Thoracic aorta (tissue), 2 donors: ENCODE measurements at regions not wholly inside any gene's neighbourhood (a gene's known extent, or its start where the extent isn't known, plus 50 kb on each side); places are given as distances from the start of the nearest gene placed in this dataset.

Experiments used
- ATAC-seq: fragments of 150-250 bp; one replicate; pipeline ENCODE4 v1.8.0; 2017; ENCODE audit warnings: low read depth; ENCODE audit not compliant: insufficient number of reproducible peaks, low FRiP score
- DNase-seq: peaks from one replicate; pipeline ENCODE4 v3.0.0-alpha.2; 2020; ENCODE audit warnings: low spot score
- H3K27ac ChIP-seq, 2 donors: fragments of 200-600 bp; sonication (generic); 1 replicate in 1 of 2; 2 replicates in 1 of 2; pipeline ENCODE4 v1.5.1; 2016; ENCODE audit warnings: mild to moderate bottlenecking in 2 of 2, moderate library complexity in 2 of 2
- H3K27me3 ChIP-seq: fragments of 200-600 bp; sonication (generic); replicated peaks from 2 replicates; pipeline ENCODE4 v1.6.0; 2016; ENCODE audit warnings: mild to moderate bottlenecking; ENCODE audit not compliant: insufficient read depth
- H3K36me3 ChIP-seq: fragments of 200-600 bp; sonication (generic); one replicate; pipeline ENCODE4 v1.5.1; 2016
- H3K4me1 ChIP-seq, 2 donors: fragments of 200-600 bp; sonication (generic); 1 replicate in 1 of 2; 2 replicates in 1 of 2; pipeline versions ENCODE4 v1.5.1 to v1.6.0; 2016; ENCODE audit warnings: low read depth in 2 of 2, mild to moderate bottlenecking in 1 of 2; ENCODE audit not compliant: control insufficient read depth in 1 of 2
- H3K4me3 ChIP-seq: fragments of 200-600 bp; sonication (generic); 2 replicates; pipeline ENCODE4 v1.5.1; 2016; ENCODE audit warnings: mild to moderate bottlenecking
- H3K9me3 ChIP-seq: fragments of 200-600 bp; sonication (generic); 2 replicates; pipeline ENCODE4 v1.5.1; 2016
- TF ChIP-seq, protein P1 (sequence below): fragments of 200-600 bp; sonication (generic); IDR thresholded peaks from one replicate; pipeline ENCODE4 v1.5.1; 2019; ENCODE audit warnings: antibody characterized with exemption

DNA sequence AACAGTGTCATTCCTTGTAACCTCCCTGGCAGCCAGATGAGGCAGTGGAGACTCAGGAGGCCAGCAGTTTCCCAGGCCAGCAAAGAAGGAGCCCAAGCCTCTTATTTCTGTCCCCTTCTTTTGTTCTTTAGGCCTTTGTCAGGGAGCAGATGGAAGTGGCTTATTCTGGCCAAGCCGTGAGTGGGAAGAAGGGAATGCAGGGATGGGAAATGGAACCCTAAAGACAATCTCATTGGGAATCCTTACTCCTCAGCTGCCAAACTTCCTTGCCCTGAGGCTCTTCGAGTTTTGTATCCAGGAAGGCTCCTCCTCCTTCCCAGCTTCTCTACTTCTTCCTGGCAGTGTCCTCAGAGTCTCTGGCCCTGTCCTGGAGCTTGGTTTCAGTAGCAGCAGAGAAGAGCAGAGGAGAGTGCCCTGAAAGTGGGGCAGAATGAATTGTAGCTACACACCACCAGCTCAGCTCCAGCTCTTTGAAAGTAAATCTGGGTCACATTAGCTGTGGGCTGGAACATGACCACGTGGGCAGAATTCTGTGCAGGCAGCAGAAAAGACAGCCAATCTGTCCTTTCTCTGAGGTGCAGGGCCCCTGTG lies 63.9 kb downstream of the NDUFS5 start:
- DNase-seq (no peak), ATAC-seq (no peak)
- Histone ChIP-seq H3K36me3 (no peaks in the 10 kb centered on the region), H3K27me3 (no peaks in the 10 kb centered on the region), H3K27ac (peak overlapping the region in 1 of 2 donors; percentile 2), H3K4me3 (no peak overlapping the region), H3K9me3 (no peaks in the 10 kb centered on the region), H3K4me1 (peaks cover 9 to 33% of the 10 kb centered on the region in 2 donors)
- TF ChIP-seq, protein P1, sequence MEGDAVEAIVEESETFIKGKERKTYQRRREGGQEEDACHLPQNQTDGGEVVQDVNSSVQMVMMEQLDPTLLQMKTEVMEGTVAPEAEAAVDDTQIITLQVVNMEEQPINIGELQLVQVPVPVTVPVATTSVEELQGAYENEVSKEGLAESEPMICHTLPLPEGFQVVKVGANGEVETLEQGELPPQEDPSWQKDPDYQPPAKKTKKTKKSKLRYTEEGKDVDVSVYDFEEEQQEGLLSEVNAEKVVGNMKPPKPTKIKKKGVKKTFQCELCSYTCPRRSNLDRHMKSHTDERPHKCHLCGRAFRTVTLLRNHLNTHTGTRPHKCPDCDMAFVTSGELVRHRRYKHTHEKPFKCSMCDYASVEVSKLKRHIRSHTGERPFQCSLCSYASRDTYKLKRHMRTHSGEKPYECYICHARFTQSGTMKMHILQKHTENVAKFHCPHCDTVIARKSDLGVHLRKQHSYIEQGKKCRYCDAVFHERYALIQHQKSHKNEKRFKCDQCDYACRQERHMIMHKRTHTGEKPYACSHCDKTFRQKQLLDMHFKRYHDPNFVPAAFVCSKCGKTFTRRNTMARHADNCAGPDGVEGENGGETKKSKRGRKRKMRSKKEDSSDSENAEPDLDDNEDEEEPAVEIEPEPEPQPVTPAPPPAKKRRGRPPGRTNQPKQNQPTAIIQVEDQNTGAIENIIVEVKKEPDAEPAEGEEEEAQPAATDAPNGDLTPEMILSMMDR = no peak

GRCh38 chr1:39090757-39091380 lies 64.7 kb downstream of the NDUFS5 start:
- Histone ChIP-seq H3K4me1 (peaks cover 9 to 32% of the 10 kb centered on the region in 2 donors), H3K27me3 (no peaks in the 10 kb centered on the region), H3K9me3 (no peaks in the 10 kb centered on the region), H3K27ac (no peak overlapping the region), H3K4me3 (no peak overlapping the region), H3K36me3 (no peaks in the 10 kb centered on the region)
- TF ChIP-seq, protein P1 = no peak
- ATAC-seq (no peak), DNase-seq (no peak)

GRCh38 chr1:39091845-39092645 lies 65.9 kb downstream of the NDUFS5 start:
- no peak overlapping the region for H3K27ac ChIP-seq
- H3K9me3 ChIP-seq = no peaks in the 10 kb centered on the region
- peaks cover 3 to 20% of the 10 kb centered on the region in 2 donors for H3K4me1 ChIP-seq
- TF ChIP-seq, protein P1 = peak; percentile 60
- H3K4me3 ChIP-seq = no peak overlapping the region
- no peaks in the 10 kb centered on the region for H3K27me3 ChIP-seq
- H3K36me3 ChIP-seq = no peaks in the 10 kb centered on the region
- DNase-seq = no peak
- ATAC-seq = no peak

- no peaks in the 10 kb centered on the region for H3K27me3 ChIP-seq
- ATAC-seq (no peak), DNase-seq (no peak)
Measured at GRCh38 chr1:39094685-39095084, 68.5 kb downstream of the NDUFS5 start.

More at GRCh38 chr1:39094685-39095084, 68.5 kb downstream of the NDUFS5 start:
- Histone ChIP-seq H3K27ac (no peak overlapping the region), H3K4me1 (peaks cover 0 to 13% of the 10 kb centered on the region in 2 donors), H3K9me3 (no peaks in the 10 kb centered on the region), H3K36me3 (no peaks in the 10 kb centered on the region), H3K4me3 (no peak overlapping the region)
- TF ChIP-seq, protein P1 = no peak
